T-helper 2 cell treated with Interferon-gamma antibody and Interleukin-4, amounts not matched to agents 5 μg/mL and 100 μg/mL, for 36 hours (primary cell): ENCODE measurements at regions not wholly inside any gene's neighbourhood (a gene's known extent, or its start where the extent isn't known, plus 50 kb on each side); places are given as distances from the start of the nearest gene placed in this dataset.

Experiments used
- DNase-seq: peaks from one replicate; pipeline ENCODE4 v3.0.0; 2021; ENCODE audit warnings: low spot score
- H3K27ac Mint-ChIP-seq: one replicate; pipeline ENCODE4 v1.8.0; 2021; ENCODE audit warnings: mild to moderate bottlenecking, mixed read lengths
- H3K27me3 Mint-ChIP-seq: one replicate; pipeline ENCODE4 v1.8.0; 2021; ENCODE audit warnings: low read depth, mixed read lengths
- H3K36me3 Mint-ChIP-seq: one replicate; pipeline ENCODE4 v1.8.0; 2021; ENCODE audit warnings: low read depth, mixed read lengths
- H3K4me1 Mint-ChIP-seq: one replicate; pipeline ENCODE4 v1.8.0; 2021; ENCODE audit warnings: low read depth, mixed read lengths
- H3K4me3 Mint-ChIP-seq: one replicate; pipeline ENCODE4 v1.8.0; 2022; ENCODE audit warnings: mild to moderate bottlenecking, moderate library complexity, mixed read lengths
- H3K9me3 Mint-ChIP-seq: one replicate; pipeline ENCODE4 v1.8.0; 2021; ENCODE audit warnings: mixed read lengths

- H3K4me1 Mint-ChIP-seq, result peaks cover 18% of the 10 kb centered on the region
- H3K36me3 Mint-ChIP-seq, result no peaks in the 10 kb centered on the region
- no peak for DNase-seq
- H3K27me3 Mint-ChIP-seq, result peaks cover 8% of the 10 kb centered on the region
- no peak overlapping the region for H3K4me3 Mint-ChIP-seq
- H3K9me3 Mint-ChIP-seq, result no peaks in the 10 kb centered on the region
- H3K27ac Mint-ChIP-seq, result no peak overlapping the region
Observed at GRCh38 chr7:17528636-17529035, 230.2 kb downstream of the AHR start.

DNA sequence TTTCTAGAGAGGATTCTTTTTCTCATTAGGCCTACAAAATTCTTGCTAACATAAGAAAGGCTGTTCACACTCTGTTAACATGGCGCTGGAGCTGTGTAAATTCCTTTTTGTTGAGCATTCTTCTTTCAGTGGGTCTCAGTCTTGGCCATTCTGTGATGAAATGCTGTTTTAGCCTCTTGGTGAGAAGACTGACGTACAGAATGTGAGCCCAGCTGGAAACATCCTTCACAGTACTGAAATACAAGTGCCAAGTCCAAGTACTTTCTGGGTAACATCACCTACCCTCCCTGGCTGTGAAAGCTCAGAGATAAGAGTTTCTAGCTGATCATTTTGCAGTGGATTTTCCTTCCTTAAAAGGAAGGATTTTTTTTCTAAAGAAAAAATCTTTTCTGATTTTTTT is 231.8 kb downstream of the AHR start:
- DNase-seq, result no peak
- Mint-ChIP-seq H3K36me3 (no peaks in the 10 kb centered on the region), H3K4me3 (no peak overlapping the region), H3K27me3 (peaks cover 8% of the 10 kb centered on the region), H3K4me1 (peaks cover 12% of the 10 kb centered on the region), H3K27ac (no peak overlapping the region), H3K9me3 (no peaks in the 10 kb centered on the region)

- Mint-ChIP-seq H3K4me3 (no peak overlapping the region), H3K9me3 (no peaks in the 10 kb centered on the region), H3K4me1 (peaks cover 12% of the 10 kb centered on the region), H3K27me3 (peaks cover 8% of the 10 kb centered on the region), H3K36me3 (no peaks in the 10 kb centered on the region), H3K27ac (no peak overlapping the region)
- no peak for DNase-seq
Observed at GRCh38 chr7:17530741-17531421, 232.4 kb downstream of the AHR start.

GRCh38 chr7:17532861-17533404 is 234.5 kb downstream of the AHR start:
- H3K4me3 Mint-ChIP-seq, result no peak overlapping the region
- no peak for DNase-seq
- peaks cover 6% of the 10 kb centered on the region for H3K27me3 Mint-ChIP-seq
- peaks cover 12% of the 10 kb centered on the region for H3K4me1 Mint-ChIP-seq
- no peaks in the 10 kb centered on the region for H3K9me3 Mint-ChIP-seq
- no peak overlapping the region for H3K27ac Mint-ChIP-seq
- H3K36me3 Mint-ChIP-seq, result no peaks in the 10 kb centered on the region

DNA sequence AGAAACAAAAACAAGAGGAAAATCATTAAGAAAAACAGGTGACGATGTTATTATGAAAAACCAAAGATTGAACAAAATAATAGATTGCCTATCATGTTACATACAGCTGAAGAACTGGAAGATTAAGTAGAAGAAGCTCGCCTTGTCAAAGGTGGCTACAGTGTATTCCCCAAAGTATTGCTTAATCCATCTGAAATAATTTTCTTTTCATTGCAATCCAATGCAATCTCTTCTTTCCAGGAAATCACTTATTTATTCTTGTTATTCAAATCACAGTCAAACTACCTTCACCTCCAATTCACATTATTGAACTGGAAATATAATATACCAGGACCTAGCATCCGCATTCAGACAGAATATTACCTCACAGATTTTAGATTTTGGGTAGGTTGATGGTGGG is 235.9 kb downstream of the AHR start:
- Mint-ChIP-seq H3K4me1 (peaks cover 12% of the 10 kb centered on the region), H3K27ac (no peak overlapping the region), H3K4me3 (no peak overlapping the region), H3K9me3 (no peaks in the 10 kb centered on the region), H3K36me3 (no peaks in the 10 kb centered on the region), H3K27me3 (peaks cover 4% of the 10 kb centered on the region)
- no peak for DNase-seq

GRCh38 chr7:17535776-17536175 is 237.3 kb downstream of the AHR start:
- Mint-ChIP-seq H3K4me1 (peaks cover 10% of the 10 kb centered on the region), H3K9me3 (no peaks in the 10 kb centered on the region), H3K36me3 (no peaks in the 10 kb centered on the region), H3K27me3 (peaks cover 2% of the 10 kb centered on the region), H3K4me3 (no peak overlapping the region), H3K27ac (no peak overlapping the region)
- no peak for DNase-seq

GRCh38 chr7:17544401-17544800 is 245.9 kb downstream of the AHR start:
- no peaks in the 10 kb centered on the region for H3K36me3 Mint-ChIP-seq
- H3K27me3 Mint-ChIP-seq, result peaks cover 3% of the 10 kb centered on the region
- no peak overlapping the region for H3K27ac Mint-ChIP-seq
- no peaks in the 10 kb centered on the region for H3K9me3 Mint-ChIP-seq
- no peak for DNase-seq
- H3K4me1 Mint-ChIP-seq, result no peaks in the 10 kb centered on the region
- no peak overlapping the region for H3K4me3 Mint-ChIP-seq

- H3K27me3 Mint-ChIP-seq, result peaks cover 3% of the 10 kb centered on the region
- H3K9me3 Mint-ChIP-seq, result no peaks in the 10 kb centered on the region
- DNase-seq, result no peak
- no peak overlapping the region for H3K4me3 Mint-ChIP-seq
- no peak overlapping the region for H3K27ac Mint-ChIP-seq
- no peaks in the 10 kb centered on the region for H3K4me1 Mint-ChIP-seq
- H3K36me3 Mint-ChIP-seq, result no peaks in the 10 kb centered on the region
Observed at GRCh38 chr7:17545348-17545747, 246.9 kb downstream of the AHR start.

DNA sequence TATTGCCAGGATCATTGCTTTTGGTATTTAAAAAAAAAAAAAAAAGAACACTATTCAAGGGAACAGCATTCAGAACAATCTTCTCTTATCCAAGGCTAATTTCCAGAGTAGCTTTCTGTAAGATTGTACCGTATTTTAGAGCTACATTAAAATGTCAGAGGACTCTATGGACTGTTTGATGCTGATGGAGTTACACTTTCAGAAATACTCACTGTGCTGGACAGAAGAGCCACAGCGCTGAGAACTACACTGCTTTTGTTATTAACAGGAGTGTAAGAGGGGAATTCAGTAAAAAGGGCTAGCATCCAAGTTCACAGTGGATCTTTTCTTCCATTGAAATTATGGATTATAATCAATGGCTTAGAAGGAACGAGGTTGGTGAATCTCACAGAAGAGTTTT is 247.7 kb downstream of the AHR start:
- DNase-seq, result no peak
- Mint-ChIP-seq H3K27me3 (peaks cover 3% of the 10 kb centered on the region), H3K9me3 (no peaks in the 10 kb centered on the region), H3K27ac (no peak overlapping the region), H3K4me1 (no peaks in the 10 kb centered on the region), H3K4me3 (no peak overlapping the region), H3K36me3 (no peaks in the 10 kb centered on the region)

DNA sequence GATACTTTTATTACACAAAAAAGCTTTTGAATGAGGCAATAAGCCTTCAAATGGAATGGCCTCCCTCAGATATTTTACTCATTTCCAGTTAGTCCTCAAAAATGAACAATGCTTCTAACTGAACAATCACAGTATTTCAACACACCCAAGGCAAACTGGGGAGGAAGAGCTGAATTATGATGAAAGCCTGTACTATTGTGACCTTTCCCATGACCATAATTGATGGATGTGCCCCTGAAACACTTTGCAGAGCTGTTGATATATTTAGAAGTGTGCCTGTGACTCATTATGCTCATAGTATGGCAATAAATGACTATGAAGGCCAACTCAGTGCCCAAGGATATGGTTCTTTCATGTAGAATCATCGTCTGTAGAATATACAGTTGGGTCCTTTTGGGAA is 248.1 kb downstream of the AHR start:
- DNase-seq, result no peak
- H3K27me3 Mint-ChIP-seq, result peaks cover 3% of the 10 kb centered on the region
- H3K27ac Mint-ChIP-seq, result no peak overlapping the region
- no peaks in the 10 kb centered on the region for H3K36me3 Mint-ChIP-seq
- no peak overlapping the region for H3K4me3 Mint-ChIP-seq
- H3K4me1 Mint-ChIP-seq, result no peaks in the 10 kb centered on the region
- H3K9me3 Mint-ChIP-seq, result no peaks in the 10 kb centered on the region

- H3K9me3 Mint-ChIP-seq, result no peaks in the 10 kb centered on the region
- no peak overlapping the region for H3K4me3 Mint-ChIP-seq
- H3K27ac Mint-ChIP-seq, result no peak overlapping the region
- H3K36me3 Mint-ChIP-seq, result no peaks in the 10 kb centered on the region
- peaks cover 3% of the 10 kb centered on the region for H3K27me3 Mint-ChIP-seq
- no peak for DNase-seq
- H3K4me1 Mint-ChIP-seq, result peaks cover 4% of the 10 kb centered on the region
Observed at GRCh38 chr7:17548014-17548653, 249.7 kb downstream of the AHR start.

DNA sequence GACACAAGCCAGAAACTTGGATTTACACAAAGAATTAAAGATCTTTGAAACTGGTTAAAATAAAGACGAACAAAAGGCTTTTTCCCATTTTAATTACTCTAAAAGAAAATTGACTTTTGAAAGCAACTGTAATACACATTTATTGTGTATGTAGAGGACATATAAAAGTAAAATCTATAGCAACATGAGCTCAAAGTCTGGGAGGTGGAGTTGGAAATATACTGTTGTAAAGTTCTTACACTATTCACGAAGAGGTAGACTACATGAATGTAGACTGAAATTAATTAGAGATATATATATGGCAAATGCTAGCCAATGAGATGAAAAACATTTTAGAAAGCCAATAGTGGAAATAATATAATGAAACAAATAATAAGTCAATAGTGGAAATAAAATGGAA is 251.0 kb downstream of the AHR start:
- H3K27me3 Mint-ChIP-seq, result peaks cover 3% of the 10 kb centered on the region
- DNase-seq, result no peak
- H3K27ac Mint-ChIP-seq, result no peak overlapping the region
- H3K4me1 Mint-ChIP-seq, result peaks cover 4% of the 10 kb centered on the region
- H3K36me3 Mint-ChIP-seq, result no peaks in the 10 kb centered on the region
- no peak overlapping the region for H3K4me3 Mint-ChIP-seq
- H3K9me3 Mint-ChIP-seq, result no peaks in the 10 kb centered on the region

DNA sequence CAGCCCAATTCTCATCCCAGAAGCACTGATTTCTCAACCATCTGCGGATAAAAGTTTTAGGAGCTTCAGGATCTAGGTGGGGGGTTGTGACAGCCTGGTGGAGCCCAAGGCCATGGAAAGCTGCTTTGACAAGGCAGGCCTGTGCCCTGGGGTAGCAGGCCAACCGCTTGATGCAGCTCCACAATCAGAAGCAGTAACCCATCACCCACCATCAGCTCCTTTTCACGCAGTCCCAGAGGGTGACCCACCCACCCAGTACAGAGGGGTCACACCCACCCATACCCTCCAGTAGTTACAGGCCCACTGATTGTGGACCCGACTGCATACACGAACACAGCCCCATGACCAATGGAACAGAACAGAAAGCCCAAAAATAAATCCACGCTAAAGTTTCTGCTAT is 253.9 kb downstream of the AHR start:
- no peak for DNase-seq
- Mint-ChIP-seq H3K27me3 (no peaks in the 10 kb centered on the region), H3K9me3 (no peaks in the 10 kb centered on the region), H3K4me3 (no peak overlapping the region), H3K4me1 (peaks cover 4% of the 10 kb centered on the region), H3K36me3 (no peaks in the 10 kb centered on the region), H3K27ac (no peak overlapping the region)

DNA sequence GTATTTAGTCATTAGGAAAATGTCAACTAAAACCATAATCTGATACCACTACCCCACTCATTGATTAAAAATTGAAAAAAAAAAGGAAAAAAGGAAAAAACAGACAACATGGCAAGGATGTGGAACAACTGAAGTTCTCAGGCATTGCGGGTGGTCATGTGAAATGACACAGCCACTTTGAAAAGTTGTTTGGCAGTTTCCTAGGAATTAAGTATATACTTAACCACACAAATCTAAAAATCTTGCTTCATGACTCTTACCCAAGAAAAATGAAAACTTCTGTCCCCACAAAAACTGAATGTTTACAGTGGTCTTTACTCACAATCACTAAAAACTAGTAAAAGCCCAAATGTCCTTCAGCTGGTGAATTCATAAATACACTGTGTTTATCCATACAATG is 254.5 kb downstream of the AHR start:
- no peak overlapping the region for H3K27ac Mint-ChIP-seq
- H3K9me3 Mint-ChIP-seq, result no peaks in the 10 kb centered on the region

More for the DNA sequence above, 254.5 kb downstream of the AHR start:
- H3K27me3 Mint-ChIP-seq, result no peaks in the 10 kb centered on the region
- DNase-seq, result no peak
- H3K36me3 Mint-ChIP-seq, result no peaks in the 10 kb centered on the region
- no peak overlapping the region for H3K4me3 Mint-ChIP-seq
- H3K4me1 Mint-ChIP-seq, result peaks cover 4% of the 10 kb centered on the region
